Suprapubic skin (tissue), 4 donors: ENCODE measurements at regions not wholly inside any gene's neighbourhood (a gene's known extent, or its start where the extent isn't known, plus 50 kb on each side); places are given as distances from the start of the nearest gene placed in this dataset.

Experiments
- EP300 ChIP-seq: sonication (generic); formaldehyde crosslinking; IDR thresholded peaks from one replicate; pipeline ENCODE4 v1.6.1; 2017; ENCODE audit warnings: antibody characterized with exemption
- POLR2A ChIP-seq, 2 donors: fragments of 450-650 bp; IDR thresholded peaks; one replicate each; pipeline ENCODE4 v1.6.1; 2017; ENCODE audit warnings: antibody characterized with exemption in 2 of 2, mild to moderate bottlenecking in 2 of 2, moderate library complexity in 2 of 2
- POLR2AphosphoS5 ChIP-seq, 3 donors: sonication (generic); formaldehyde crosslinking; IDR thresholded peaks; one replicate each; pipeline ENCODE4 v1.6.1; 2017; ENCODE audit warnings: antibody characterized with exemption in 3 of 3
- TF ChIP-seq, protein P1 (sequence below), 2 donors: fragments of 200-600 bp in 1 of 2; fragments of 450-650 bp in 1 of 2; sonication (generic) in 1 of 2; IDR thresholded peaks; one replicate each; pipeline ENCODE4 v1.5.1; 2016 to 2019; ENCODE audit warnings: antibody characterized with exemption in 2 of 2, mild to moderate bottlenecking in 1 of 2, moderate library complexity in 1 of 2

DNA sequence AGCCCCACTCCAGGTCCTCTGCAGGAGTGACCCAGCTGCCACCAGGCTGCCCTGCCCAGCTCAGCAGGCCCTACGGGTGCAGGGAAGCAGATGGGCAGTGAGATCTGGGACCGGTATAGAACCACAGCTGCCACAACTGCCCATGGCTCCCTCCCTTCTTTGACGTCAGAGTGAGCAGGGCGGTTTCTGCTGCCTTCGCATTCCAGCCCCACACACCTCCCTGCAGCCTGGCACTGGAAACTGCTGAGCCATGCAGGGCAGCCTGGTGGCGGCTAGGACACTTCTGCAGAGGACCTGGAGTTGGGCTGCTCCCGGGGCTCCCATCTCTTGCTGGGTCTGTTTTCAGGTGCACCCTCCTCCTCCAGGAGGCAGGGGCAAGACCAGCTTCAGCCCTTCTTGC, 101.6 kb upstream of the CD93 start:
- TF ChIP-seq, protein P1, sequence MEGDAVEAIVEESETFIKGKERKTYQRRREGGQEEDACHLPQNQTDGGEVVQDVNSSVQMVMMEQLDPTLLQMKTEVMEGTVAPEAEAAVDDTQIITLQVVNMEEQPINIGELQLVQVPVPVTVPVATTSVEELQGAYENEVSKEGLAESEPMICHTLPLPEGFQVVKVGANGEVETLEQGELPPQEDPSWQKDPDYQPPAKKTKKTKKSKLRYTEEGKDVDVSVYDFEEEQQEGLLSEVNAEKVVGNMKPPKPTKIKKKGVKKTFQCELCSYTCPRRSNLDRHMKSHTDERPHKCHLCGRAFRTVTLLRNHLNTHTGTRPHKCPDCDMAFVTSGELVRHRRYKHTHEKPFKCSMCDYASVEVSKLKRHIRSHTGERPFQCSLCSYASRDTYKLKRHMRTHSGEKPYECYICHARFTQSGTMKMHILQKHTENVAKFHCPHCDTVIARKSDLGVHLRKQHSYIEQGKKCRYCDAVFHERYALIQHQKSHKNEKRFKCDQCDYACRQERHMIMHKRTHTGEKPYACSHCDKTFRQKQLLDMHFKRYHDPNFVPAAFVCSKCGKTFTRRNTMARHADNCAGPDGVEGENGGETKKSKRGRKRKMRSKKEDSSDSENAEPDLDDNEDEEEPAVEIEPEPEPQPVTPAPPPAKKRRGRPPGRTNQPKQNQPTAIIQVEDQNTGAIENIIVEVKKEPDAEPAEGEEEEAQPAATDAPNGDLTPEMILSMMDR (IDR thresholded peaks at IDR 0.05) = no peak
- TF ChIP-seq POLR2A (IDR thresholded peaks at IDR 0.05) = no peak
- no peak for TF ChIP-seq POLR2AphosphoS5 (IDR thresholded peaks at IDR 0.05)
- no peak for TF ChIP-seq EP300
